ENCODE measurements at regions not wholly inside any gene's neighbourhood (a gene's known extent, or its start where the extent isn't known, plus 50 kb on each side); places are given as distances from the start of the nearest gene placed in this dataset.

GRCh38 chr11:93605642-93606041, 55.8 kb upstream of the CEP295 start:
- TF ChIP-seq POLR2A (IDR thresholded peaks at IDR 0.05; ENCODE audit: low read depth, low read length) (no peak), POLR2AphosphoS5 (IDR thresholded peaks at IDR 0.05; ENCODE audit: low read depth, low read length) (no peak), SPI1 (IDR thresholded peaks at IDR 0.05; ENCODE audit: low read depth, low read length) (no peak), TAF1 (IDR thresholded peaks at IDR 0.05; ENCODE audit: low read depth, low read length) (no peak)
